HG02798 (cell line): ENCODE measurements at regions not wholly inside any gene's neighbourhood (a gene's known extent, or its start where the extent isn't known, plus 50 kb on each side); places are given as distances from the start of the nearest gene placed in this dataset.
"Not testable (repeated sequence)": the region's sequence is repeated elsewhere in the genome, so short reads cannot be mapped to it uniquely, and the experiment has no call there.

Experiments used
- ATAC-seq: cut with Tn5 transposase; IDR thresholded peaks from one replicate; pipeline ENCODE4 v1.9.1; 2021; ENCODE audit warnings: mild to moderate bottlenecking; ENCODE audit not compliant: unreplicated experiment, poor library complexity

DNA sequence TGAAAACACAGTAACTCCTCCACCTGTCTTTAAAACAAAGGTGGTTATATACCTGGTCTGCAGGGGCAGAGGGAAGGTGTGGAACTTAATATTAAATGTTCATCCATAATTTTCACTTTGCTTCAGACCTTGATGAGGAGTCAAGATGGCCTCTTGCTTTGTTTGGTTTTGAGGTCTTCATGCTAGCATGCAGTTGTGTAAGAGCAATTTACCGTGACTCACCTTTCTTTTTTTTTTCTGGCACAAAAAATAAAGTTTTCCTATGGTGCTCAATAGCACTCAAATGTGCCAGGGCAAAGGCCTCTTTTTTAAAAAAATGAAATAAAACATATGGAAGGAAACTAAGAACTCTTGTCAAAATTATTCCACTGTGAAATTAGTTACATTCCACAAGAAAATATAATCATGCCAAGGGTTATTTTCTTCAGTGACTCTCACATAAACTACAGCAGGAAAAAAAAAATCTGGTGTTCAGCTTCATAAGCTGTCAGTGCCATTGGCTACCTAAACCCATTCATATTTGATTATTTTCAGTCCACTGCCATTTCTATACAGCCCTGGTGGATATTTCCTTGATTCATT is 128.2 kb downstream of the SLC7A11 start:
- peak; percentile 9 for ATAC-seq

DNA sequence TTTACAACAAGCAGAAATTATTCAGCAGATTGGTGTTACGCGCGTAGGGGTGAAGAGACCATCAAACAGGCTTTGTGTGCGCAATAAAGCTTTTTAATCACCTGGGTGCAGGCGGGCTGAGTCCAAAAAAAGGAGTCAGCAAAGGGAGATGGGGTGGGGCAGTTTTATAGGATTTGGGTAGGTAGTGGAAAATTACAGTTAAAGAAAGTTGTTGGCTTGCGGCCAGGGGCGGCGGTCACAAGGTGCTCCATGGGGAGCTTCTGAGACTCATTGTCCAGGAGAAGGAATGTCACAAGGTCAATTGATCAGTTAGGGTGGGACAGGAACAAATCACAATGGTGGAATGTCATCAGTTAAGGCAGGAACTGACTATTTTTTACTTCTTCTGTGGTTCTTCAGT is 129.3 kb downstream of the SLC7A11 start:
- not testable (repeated sequence) for ATAC-seq

DNA sequence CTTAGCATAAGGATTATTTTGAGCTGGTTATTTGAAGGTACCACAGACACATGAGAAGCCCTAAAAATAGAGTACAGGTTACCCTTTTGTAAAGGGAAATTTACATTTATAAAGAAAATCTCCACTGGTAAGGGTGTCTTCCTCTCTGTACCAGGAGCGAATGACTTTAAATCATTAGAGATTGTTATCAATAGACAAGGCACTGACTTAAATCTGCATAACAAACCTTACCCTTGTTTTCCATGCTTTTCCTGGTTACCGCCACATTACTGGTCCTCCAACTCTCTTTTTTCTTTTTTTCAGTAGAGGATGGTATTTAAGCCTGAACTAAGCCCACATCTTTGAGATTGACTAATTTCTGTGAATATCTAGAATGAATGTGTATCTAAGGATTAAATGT is 129.8 kb downstream of the SLC7A11 start:
- ATAC-seq = no peak

DNA sequence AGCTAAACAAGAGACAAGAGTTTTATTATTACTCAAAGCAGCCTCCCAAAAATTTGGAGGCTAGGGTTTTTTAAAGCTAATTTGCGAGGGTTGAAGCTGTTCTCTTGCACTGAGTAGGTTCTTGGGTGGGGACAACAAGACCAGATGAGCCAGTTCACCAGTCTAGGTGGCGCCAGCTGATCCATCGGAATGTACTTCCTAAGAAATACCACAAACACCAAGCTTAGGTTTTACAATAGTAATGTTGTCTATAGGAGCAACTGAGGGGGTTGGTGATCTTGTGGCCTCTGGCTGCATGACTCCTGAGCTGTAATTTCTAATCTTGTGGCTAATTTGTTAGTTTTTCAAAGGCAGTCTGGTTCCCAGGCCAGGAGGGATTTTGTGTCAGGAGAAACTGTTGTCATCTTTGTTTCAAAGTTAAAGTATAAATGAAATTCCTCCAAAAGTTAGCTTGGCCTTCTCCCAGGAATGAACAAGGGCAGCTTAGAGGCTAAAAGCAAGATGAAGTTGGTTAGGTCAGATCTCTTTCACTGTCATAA is 130.6 kb downstream of the SLC7A11 start:
- no peak for ATAC-seq

DNA sequence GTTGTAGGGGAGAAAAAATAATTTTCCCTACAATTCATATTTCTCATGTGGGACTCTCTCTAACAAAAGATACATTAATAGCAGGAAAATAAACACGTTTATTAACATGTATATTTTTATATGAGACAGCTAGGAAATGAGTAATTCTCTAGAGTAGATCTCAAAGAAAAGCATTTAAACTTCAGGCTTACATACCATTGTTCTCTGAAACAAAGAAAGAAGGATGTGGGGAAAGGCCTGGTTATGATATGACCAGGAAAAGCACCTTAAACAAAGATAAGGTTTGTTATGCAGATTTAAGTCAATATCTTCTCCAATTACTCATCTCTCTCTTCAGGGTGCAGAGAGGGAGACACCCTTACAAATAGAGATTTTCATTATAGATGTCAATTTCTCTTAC is 131.3 kb downstream of the SLC7A11 start:
- no peak for ATAC-seq

DNA sequence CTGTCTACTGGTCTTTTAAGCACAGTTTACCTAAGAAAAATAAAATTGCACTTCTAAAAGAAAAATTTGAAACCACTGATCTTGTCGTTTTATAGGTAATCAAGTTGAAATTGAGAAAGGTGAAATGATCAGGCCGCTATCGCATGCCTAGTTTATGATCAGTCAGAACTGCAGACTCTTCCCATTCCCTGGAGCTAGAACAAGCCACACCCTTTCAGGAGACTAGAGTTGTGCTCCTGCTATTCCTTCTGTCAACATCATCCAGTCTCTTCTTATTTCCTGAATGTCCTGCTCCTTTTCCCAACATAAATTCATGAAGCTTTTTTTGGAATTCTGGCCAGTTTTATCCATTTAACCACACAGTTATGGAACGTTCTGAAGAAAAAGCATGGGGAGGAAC is 135.1 kb downstream of the SLC7A11 start:
- ATAC-seq = no peak

DNA sequence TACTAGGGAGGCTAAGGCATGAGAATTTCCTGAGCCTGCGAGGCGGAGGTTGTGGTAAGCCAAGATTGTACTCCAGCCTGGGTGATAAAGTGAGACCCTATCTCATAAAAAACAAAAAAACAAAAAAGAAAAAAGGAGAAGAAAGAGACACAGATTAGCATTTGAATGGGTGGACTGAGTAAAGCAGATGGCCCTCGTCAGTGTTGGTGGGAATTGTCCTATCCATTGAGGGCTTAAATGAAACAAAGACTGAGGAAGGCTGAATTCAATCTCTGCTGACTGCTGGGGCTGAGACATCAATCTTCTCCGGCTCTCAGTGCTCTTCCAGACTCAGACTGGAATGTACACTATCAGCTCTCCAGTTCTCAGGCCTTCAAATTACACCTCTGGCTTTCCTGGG is 136.8 kb downstream of the SLC7A11 start:
- ATAC-seq = no peak

DNA sequence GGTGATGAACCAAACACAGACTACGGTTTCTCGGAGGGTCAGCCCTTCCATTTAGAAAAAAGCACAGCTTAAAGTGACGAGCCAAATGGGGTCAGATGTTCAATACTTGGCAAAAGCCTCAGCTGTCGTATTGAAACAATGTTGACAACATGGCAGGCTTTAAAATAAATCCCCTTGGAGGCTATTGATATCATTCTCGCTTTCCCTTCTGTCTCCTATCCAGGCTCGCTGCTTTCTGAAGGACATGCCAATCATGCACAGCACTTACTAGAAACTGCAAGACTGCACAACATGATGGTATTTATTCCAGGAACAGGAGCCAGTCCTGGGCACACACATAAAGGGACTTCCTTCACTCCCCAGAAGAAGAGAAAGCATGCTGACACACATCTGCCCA is 137.9 kb downstream of the SLC7A11 start:
- ATAC-seq = no peak

DNA sequence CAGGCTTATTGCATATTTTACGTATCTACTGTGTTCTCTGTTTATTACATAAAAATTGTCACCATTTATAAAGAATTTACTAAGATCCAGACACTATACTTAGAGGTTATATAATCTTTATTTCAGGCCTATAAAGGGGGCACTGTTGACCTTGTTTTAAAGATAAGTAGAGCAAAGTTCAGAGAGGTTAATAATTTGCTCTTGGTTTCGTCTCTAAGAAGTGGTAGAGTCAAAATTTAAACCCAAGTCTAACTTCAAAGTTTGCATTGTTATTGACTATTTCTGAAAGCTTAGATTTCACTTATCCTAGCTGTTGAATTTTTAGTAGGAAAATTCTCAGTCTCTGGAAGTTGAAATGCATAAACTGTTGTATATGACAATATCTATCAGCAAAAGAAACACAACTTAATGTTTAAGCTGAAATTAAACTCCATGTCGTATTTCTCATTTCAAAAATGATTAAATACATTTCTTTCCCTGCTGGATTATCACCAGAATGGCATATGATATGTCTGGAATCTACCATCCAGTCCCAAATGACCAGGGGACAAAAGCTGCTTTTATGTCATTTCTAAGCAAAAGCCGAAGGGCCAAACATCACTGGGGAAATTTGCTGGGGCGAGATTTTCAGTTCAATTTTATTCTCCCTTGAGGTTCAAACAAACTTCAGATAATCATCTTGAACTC is 138.4 kb downstream of the SLC7A11 start:
- no peak for ATAC-seq

DNA sequence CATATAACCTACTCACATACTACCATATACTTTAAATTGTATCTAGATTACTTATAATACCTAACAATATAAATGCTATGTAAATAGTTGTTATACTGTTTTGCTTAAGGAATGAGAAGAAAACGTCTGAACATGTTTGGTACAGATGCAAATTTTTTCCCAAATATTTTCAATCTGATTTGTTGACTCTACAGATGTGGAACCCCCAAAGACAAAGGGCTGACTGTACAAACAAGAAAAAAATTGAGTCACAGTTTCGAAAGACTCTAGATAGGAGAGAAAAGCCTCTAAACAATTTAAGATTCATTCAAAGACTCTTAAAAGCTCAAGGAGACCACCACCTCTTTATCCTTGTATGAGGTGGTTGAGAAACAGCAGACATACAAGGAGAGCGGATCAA is 142.8 kb downstream of the SLC7A11 start:
- no peak for ATAC-seq

DNA sequence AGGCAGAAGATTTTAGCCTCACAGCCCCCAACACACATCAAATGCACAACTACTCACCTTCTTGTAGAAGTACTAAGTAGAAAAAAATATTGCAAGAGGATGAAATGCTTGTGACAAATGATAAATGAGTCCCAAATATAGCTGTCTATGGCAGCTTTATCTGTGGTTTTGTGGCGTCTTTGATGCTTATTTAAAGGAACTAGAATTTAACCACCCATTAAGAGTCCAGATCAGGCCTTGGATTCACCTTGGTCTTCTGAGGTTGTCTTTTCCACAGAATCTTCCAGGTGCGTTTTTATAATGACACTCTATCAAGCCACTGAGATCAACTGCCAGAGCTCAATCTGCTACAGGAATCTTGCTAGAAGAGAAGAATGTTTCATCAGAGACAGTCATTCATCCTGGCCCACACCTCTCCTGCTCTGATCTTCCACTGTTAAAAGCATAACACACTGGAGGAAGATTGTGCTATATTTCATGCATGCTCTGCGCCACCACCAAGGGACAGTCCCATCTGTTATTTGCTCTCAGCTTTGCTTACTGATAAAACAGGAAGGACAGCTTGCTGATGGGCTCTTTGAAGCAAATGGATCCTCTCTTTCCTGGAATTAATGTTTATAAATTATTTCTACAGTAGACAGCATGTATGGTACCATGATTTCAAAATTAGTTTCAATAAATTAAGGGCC is 144.1 kb downstream of the SLC7A11 start:
- ATAC-seq = no peak

DNA sequence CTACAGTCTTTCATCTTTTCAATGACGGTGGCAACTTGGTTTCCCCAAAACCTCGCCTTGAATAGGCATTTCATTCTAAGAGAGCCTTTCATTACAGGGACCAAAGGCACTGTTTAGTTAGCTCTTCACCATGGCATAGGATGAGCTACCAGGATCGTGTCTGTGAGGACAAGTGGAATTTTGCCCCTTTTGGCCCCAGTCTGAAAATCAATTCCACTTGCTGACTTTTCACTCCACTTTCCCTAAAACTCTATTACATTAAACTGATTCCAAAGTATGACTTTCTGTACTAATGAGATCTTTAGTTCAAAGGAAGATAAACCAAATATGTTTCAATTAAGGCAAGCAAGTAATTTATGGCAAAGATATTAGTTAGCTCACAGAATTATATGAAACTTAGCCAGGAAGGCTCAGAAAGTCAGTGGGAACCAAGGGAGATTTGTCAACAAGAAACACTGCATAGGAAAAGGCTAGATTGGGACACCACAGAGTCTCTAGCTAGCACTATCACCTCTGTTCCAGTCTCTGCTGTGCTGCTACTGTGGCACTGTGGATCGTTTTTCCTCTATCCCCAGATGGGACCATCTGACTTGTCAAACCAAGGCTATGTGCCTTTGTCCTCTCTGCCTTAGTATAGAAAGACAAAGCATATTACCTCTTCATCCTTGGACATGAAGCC is 145.6 kb downstream of the SLC7A11 start:
- no peak for ATAC-seq

DNA sequence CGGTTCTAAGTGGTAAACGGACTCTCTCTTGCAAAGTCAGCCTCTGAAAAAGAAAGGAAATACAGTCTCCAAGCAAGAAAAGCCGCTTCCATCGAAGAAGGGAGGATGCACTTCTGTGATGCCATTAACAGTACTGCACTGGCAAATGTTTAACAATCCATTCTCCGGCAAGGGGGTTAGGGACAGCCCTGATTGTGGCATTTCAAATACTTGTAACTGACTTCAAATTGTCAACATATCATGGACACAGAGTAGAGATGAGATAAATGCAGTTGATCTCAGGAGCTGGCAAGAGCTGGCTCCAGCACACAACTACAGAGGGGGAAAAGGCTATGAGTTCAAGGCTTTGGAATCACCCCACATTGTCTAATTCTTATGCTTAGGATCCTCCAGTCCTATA is 146.8 kb downstream of the SLC7A11 start:
- ATAC-seq = no peak

DNA sequence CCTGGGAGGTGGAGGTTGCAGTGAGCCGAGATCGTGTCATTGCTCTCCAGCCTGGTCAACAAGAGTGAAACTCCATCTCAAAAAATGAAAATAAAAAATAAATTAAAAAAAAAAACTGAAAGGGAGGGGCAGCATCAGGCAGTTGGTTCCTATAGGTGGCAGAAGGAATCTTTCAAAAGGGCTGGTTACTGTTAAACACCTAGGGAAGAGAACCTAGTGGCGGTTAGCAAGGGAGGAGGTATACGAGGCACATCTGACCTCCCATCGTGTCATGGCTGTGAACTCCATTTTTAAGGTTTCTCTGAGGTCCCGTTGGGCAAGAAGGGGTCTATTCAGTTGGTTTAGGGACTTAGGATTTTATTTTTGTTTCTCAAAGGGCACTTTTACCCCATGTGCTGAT is 150.1 kb downstream of the SLC7A11 start:
- ATAC-seq = no peak

DNA sequence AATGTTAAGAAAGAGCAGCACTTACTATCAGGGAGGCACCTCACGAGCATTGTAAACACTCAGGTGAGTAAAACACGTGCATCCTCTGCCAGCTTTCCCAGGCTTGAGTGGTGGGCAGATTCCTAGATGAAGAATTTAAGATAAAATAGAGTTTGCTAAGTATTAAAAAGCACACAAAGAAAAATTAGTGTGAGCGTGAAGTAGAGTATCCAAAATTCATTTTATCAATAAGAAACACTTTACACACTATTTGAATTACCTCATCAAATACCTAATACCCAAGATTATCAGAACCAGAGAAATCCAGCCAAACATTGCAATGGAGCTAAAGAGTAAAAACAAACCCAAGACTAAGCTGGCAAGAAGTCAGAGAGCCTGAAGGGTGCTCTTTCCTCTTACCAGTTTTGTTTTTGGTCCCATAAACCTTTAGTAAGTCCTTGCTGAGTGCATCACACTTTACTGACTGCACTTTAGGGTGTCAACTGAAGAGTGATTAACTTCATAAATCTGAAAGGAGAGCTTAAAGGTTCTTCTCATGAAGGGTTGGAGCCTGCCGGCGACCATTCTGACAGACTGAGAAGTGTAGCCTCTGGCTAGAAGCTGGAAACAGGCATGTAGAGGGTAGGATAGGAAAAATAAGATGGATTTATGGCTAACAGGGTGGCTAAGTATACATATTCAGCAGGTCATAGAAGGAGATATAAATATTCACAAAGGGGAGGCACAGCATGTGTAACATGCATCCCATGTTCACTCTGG is 151.1 kb downstream of the SLC7A11 start:
- no peak for ATAC-seq

DNA sequence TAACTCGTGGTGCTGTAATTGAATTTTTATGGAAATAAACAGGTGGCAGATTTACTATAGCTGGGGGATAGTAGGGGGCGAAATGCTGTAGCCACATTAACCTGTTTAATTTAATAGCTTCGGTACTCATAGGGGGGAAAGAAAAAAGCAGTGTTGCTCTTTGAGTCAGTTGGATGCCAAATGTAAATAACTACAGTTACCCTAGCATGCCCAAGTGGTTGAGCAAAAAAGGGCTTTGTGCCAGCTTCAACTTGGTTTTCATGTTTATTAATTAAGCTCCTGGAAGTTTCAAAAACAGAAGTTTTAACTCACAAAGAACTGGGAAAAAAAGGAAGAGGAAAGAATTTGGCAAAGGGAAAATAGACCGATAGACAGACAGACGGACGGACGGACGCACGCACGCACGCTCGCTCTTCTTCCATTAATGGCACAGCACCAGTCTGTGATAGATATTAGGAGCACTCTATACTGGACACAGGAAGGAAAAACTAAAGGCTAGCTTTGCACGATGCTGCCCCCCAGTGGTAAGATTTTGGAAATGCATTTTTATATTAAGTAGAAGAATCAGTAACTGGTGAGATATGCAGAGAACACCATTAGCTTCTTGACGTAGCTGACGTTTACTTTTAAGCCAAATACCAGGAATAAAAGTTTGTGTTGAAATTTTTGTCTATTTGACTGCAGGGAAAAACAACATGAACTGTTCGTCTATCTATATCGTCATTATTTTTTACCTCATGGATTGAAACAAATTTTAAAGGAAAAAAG is 151.8 kb downstream of the SLC7A11 start:
- peak; percentile 76 for ATAC-seq

DNA sequence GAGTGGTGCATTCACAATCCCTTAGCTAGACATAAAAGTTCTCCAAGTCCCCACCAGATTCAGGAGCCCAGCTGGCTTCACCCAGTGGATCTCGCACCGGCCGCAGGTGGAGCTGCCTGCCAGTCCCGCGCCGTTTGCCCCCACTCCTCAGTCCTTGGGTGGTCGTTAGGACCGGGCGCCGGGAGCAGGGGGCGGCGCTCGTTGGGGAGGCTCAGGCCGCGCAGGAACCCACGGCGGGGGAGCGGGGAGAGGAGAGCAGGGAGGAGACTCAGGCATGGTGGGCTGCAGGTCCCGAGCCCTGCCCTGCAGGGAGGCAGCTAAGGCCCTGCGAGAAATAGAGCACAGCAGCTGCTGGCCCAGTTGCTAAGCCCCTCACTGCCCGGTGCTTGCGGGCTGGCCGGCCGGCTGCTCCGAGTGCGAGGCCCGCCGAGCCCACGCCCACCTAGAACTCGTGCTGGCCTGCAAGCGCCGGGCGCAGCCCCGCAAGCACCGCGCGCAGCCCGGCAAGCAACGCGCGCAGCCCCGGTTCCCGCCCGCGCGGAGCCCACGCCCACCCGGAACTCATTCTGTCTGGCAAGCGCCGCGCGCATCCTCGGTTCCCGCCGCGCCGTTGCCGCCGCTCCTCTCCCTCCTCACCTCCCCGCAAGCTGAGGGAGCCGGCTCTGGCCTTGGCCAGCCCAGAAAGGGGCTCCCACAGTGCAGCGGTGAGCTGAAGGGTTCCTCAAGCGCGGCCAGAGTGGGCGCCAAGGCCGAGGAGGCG is 153.5 kb downstream of the SLC7A11 start:
- ATAC-seq = no peak

DNA sequence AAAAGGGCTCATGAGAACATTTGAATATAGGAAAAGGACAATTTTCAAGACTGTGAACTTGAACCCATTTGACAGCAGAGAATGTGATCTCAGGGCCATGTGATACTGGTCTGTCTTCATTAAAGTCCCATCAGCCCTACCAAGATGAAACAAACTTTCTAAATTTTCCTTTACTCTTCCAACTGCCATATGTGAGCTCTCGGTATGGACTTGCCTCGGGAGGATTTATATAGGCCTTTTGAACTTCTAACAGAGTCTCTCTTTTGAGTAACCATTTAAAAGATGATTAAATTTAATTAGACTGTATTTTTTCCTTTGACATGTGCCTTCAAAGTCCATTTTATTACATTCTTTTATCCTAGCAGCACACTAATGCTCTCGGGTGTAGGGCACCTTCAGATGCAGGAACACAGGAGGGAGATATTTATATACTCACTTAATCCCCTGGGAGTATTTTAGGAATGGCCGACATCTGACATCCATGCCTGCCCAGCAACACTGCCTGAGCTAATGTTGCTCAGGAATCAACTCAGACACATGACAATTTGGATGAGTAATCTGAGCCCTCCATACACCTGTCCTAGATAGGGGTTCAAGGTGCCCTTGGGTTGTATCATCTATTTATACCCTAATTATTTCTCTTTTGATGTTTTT is 155.0 kb downstream of the SLC7A11 start:
- no peak for ATAC-seq
